Suprapubic skin (tissue), 4 donors: ENCODE measurements at regions not wholly inside any gene's neighbourhood (a gene's known extent, or its start where the extent isn't known, plus 50 kb on each side); places are given as distances from the start of the nearest gene placed in this dataset.

Experiments
- EP300 ChIP-seq: sonication (generic); formaldehyde crosslinking; IDR thresholded peaks from one replicate; pipeline ENCODE4 v1.6.1; 2017; ENCODE audit warnings: antibody characterized with exemption
- POLR2A ChIP-seq, 2 donors: fragments of 450-650 bp; IDR thresholded peaks; one replicate each; pipeline ENCODE4 v1.6.1; 2017; ENCODE audit warnings: antibody characterized with exemption in 2 of 2, mild to moderate bottlenecking in 2 of 2, moderate library complexity in 2 of 2
- POLR2AphosphoS5 ChIP-seq, 3 donors: sonication (generic); formaldehyde crosslinking; IDR thresholded peaks; one replicate each; pipeline ENCODE4 v1.6.1; 2017; ENCODE audit warnings: antibody characterized with exemption in 3 of 3
- TF ChIP-seq, protein P1 (sequence below), 2 donors: fragments of 200-600 bp in 1 of 2; fragments of 450-650 bp in 1 of 2; sonication (generic) in 1 of 2; IDR thresholded peaks; one replicate each; pipeline ENCODE4 v1.5.1; 2016 to 2019; ENCODE audit warnings: antibody characterized with exemption in 2 of 2, mild to moderate bottlenecking in 1 of 2, moderate library complexity in 1 of 2

DNA sequence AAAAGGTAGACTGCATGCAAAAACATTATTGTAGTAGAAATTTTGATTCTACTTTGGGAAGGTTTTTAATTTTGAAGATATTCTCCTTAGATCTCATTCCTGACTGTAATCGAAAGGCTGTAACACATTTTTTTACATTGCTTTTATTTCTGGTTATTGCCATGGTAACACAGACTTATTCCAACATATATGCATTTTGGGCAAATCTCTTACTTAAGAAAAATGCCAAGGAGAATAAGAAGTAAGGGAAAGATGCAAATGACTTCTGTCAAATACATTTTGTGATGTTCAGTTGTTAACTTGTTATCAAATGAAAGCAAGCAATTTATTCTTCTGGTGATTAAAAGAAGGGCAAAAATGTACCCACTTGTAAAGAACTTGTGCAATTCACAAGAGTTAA, 267.5 kb downstream of the AASDHPPT start:
- TF ChIP-seq, protein P1, sequence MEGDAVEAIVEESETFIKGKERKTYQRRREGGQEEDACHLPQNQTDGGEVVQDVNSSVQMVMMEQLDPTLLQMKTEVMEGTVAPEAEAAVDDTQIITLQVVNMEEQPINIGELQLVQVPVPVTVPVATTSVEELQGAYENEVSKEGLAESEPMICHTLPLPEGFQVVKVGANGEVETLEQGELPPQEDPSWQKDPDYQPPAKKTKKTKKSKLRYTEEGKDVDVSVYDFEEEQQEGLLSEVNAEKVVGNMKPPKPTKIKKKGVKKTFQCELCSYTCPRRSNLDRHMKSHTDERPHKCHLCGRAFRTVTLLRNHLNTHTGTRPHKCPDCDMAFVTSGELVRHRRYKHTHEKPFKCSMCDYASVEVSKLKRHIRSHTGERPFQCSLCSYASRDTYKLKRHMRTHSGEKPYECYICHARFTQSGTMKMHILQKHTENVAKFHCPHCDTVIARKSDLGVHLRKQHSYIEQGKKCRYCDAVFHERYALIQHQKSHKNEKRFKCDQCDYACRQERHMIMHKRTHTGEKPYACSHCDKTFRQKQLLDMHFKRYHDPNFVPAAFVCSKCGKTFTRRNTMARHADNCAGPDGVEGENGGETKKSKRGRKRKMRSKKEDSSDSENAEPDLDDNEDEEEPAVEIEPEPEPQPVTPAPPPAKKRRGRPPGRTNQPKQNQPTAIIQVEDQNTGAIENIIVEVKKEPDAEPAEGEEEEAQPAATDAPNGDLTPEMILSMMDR (IDR thresholded peaks at IDR 0.05): no peak
- TF ChIP-seq EP300 (no peak), POLR2A (IDR thresholded peaks at IDR 0.05) (no peak), POLR2AphosphoS5 (IDR thresholded peaks at IDR 0.05) (no peak)
